ENCODE measurements at regions not wholly inside any gene's neighbourhood (a gene's known extent, or its start where the extent isn't known, plus 50 kb on each side); places are given as distances from the start of the nearest gene placed in this dataset.
"Not testable (repeated sequence)": the region's sequence is repeated elsewhere in the genome, so short reads cannot be mapped to it uniquely, and the experiment has no call there.

DNA sequence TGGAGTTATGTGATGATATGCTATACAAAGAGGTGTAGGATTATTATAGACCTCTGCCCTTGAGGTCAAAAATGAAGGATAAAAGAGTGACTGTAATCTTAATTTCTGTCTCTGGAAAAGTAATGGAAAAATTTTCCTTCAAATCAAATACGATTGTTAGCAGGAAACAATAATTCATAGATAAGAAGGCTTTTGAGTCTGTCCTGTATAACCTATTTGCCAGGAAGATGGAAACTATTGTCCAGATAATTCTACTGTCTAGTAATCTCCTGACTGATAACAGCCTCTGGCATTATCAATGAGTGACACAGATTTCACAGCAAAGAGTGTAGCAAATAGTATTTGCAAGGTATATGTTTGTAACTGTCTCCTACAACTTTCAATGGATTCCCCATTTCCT, 307.8 kb downstream of the MTX2 start:
- no peaks in the 10 kb centered on the region for H3K36me3 ChIP-seq (ENCODE audit: insufficient read depth)
- H3K27ac ChIP-seq (ENCODE audit: low read depth) = no peak overlapping the region
- no peak overlapping the region for H3K4me3 ChIP-seq (ENCODE audit: low read depth, low read length)
- H3K4me1 ChIP-seq (ENCODE audit: insufficient read depth) = no peaks in the 10 kb centered on the region
- WGBS = 61% methylated on average over 1 of the region's 1 CpG
- DNase-seq (ENCODE audit: extremely low spot score) = no peak

DNA sequence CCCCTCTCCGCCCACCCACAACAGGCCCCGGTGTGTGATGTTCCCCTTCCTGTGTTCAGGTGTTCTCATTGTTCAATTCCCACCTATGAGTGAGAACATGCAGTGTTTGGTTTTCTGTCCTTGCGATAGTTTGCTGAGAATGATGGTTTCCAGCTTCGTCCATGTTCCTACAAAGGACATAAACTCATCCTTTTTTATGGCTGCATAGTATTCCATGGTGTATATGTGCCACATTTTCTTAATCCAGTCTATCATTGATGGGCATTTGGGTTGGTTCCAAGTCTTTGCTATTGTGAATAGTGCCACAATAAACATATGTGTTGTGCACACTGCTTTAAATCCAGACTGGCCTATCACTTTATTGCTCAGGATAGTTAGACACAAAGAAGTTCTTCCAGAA, 309.1 kb downstream of the MTX2 start:
- H3K36me3 ChIP-seq (ENCODE audit: insufficient read depth); DNase-seq (ENCODE audit: extremely low spot score); H3K27ac ChIP-seq (ENCODE audit: low read depth); H3K4me3 ChIP-seq (ENCODE audit: low read depth, low read length); H3K4me1 ChIP-seq (ENCODE audit: insufficient read depth): not testable (repeated sequence)
- WGBS = 94% methylated on average over 4 of the region's 4 CpGs

DNA sequence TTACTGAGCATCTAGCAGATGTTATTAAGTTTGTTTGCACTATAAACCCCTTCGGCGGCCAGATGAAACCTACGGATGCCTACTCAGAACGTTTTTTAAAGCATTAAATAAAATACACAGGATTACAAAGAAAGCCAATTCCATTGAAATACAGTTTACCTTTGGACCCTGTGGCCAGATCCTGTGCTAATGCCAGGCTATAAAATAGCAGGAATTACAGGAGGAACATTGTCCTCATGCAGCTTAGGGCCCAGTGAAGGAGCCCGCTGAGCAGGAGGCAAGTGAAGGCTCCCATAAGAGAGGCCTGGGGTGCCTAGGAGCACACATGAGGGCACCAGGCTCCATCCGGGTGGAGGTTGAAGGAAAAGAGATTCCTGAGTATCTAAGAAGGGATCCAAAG, 310.4 kb downstream of the MTX2 start:
- WGBS = 87% methylated on average over 6 of the region's 6 CpGs
- H3K27ac ChIP-seq (ENCODE audit: low read depth) = no peak overlapping the region

DNA sequence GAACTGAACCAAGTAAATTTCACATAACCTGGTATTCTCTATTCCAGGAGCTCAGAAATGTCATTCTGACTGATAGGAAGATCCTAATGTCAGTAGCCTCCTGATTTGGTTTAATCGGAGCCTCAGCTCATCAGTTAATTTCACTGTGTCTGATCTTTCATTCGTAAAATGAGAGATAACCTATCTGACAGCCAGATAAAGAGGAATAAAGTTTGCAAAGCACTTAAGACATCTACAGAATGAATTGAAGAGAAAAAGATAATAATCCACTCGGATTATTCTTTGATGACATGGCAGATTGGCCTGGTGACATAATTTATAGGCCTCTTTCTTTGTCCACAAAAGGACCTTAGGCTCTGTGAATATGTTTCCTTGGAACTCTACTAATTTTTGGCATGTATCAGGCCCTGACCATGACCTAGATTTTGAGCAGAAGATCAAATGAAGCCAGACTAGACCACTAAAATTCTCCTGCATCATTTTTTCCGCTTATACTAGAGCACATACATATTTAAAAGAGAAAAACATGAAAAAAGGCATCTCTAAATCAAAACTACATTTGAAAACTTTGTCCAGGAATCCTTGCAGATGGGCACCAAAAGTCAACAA, 312.4 kb downstream of the MTX2 start:
- no peak overlapping the region for H3K4me3 ChIP-seq (ENCODE audit: low read depth, low read length)
- WGBS = 72% methylated on average over 4 of the region's 4 CpGs
- H3K36me3 ChIP-seq (ENCODE audit: insufficient read depth) = no peaks in the 10 kb centered on the region
- H3K4me1 ChIP-seq (ENCODE audit: insufficient read depth) = no peaks in the 10 kb centered on the region
- no peak for DNase-seq (ENCODE audit: extremely low spot score)
- no peak overlapping the region for H3K27ac ChIP-seq (ENCODE audit: low read depth)

More for the DNA sequence above, 310.4 kb downstream of the MTX2 start:
- DNase-seq (ENCODE audit: extremely low spot score) = no peak
- no peak overlapping the region for H3K4me3 ChIP-seq (ENCODE audit: low read depth, low read length)
- no peaks in the 10 kb centered on the region for H3K36me3 ChIP-seq (ENCODE audit: insufficient read depth)
- no peaks in the 10 kb centered on the region for H3K4me1 ChIP-seq (ENCODE audit: insufficient read depth)

DNA sequence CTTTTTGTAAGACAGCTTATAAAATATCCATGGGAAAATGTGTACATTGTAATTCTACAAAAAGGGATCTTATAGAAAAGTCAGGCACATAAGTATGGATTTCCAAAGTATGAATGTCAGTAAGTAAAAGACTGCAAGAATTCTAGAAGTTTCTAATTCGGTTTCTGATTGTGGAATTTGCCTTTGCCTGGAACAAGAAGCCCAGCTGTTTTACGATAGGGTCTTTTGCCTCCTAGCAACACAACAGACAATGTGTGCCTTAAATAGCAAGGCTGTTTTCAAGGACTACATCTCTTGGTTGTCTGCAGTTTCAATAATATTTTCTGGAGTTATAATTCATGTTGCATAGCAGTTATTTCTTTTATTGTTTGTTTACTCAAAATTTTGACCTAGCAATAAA, 312.9 kb downstream of the MTX2 start:
- no peaks in the 10 kb centered on the region for H3K4me1 ChIP-seq (ENCODE audit: insufficient read depth)
- no peak for DNase-seq (ENCODE audit: extremely low spot score)
- no peak overlapping the region for H3K4me3 ChIP-seq (ENCODE audit: low read depth, low read length)
- no peak overlapping the region for H3K27ac ChIP-seq (ENCODE audit: low read depth)
- WGBS = 58% methylated on average over 2 of the region's 2 CpGs
- H3K36me3 ChIP-seq (ENCODE audit: insufficient read depth) = no peaks in the 10 kb centered on the region

DNA sequence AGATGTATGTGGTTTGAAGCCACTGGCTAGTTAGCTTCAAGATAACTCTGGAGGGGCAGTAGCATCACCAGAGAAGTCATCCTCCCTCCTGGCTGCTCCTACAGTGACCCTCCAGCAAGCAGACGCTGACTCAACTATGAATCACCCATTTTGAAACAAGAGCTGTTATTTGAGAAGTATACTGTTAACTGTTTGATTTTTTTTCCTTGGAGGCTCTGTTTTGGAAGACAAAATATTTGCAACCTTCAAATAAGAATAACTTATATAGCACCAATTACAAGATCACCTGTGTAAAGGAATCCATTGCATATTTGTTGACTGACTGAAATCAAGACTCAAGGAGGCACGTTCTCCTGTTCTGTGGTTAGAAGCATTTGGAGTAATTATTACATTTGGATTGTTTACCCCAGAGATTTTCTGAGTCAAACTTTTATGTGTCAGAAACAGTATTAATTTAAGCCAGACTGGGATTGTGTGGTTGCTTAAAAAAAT, 313.8 kb downstream of the MTX2 start:
- no peak overlapping the region for H3K4me3 ChIP-seq (ENCODE audit: low read depth, low read length)
- no peak overlapping the region for H3K27ac ChIP-seq (ENCODE audit: low read depth)
- H3K36me3 ChIP-seq (ENCODE audit: insufficient read depth) = no peaks in the 10 kb centered on the region
- H3K4me1 ChIP-seq (ENCODE audit: insufficient read depth) = no peaks in the 10 kb centered on the region
- DNase-seq (ENCODE audit: extremely low spot score) = no peak
- 36% methylated on average over 2 of the region's 2 CpGs for WGBS

DNA sequence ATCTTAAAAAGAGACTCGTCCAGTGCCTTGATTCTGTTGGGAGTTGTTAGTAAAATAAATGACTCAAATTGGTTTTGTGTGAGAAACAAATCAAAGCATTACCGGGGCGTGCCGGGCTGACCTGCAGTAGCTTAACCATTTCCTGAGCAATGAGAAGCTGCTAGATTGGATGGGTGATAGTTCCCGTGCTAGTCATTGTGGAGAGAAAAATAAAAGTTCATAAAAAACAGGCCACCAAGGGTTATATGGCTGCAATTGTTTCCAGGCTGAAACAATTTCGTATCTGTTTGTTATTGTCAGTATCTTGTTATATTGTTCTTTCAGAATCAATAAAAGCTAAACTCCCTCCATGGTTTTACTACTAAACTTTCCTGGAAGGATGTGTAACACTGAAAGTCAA, 314.4 kb downstream of the MTX2 start:
- no peaks in the 10 kb centered on the region for H3K4me1 ChIP-seq (ENCODE audit: insufficient read depth)
- H3K27ac ChIP-seq (ENCODE audit: low read depth) = no peak overlapping the region
- no peak for DNase-seq (ENCODE audit: extremely low spot score)
- WGBS = 37% methylated on average over 6 of the region's 6 CpGs
- no peaks in the 10 kb centered on the region for H3K36me3 ChIP-seq (ENCODE audit: insufficient read depth)
- H3K4me3 ChIP-seq (ENCODE audit: low read depth, low read length) = no peak overlapping the region

DNA sequence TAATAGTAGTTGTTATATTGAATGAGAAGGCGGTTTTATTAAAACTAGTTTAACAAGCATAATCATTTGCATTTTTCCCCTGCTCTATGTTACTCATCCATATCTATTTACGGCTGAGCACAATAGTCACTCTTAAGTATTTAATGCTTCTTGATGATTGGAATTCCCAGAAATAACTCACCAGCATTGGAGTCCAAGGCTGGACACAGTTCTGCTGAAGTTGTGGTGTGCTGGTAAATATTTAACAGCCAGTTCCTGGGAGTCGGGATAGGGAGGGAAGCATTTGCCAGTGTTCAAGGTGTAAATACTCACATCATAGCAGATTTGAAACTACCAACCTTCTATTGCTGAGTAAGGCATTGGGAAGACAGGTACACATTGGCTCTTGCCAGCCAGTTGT, 315.1 kb downstream of the MTX2 start:
- no peak overlapping the region for H3K27ac ChIP-seq (ENCODE audit: low read depth)
- H3K4me1 ChIP-seq (ENCODE audit: insufficient read depth) = no peaks in the 10 kb centered on the region
- 81% methylated on average over 3 of the region's 3 CpGs for WGBS
- no peaks in the 10 kb centered on the region for H3K36me3 ChIP-seq (ENCODE audit: insufficient read depth)
- H3K4me3 ChIP-seq (ENCODE audit: low read depth, low read length) = no peak overlapping the region
- no peak for DNase-seq (ENCODE audit: extremely low spot score)

DNA sequence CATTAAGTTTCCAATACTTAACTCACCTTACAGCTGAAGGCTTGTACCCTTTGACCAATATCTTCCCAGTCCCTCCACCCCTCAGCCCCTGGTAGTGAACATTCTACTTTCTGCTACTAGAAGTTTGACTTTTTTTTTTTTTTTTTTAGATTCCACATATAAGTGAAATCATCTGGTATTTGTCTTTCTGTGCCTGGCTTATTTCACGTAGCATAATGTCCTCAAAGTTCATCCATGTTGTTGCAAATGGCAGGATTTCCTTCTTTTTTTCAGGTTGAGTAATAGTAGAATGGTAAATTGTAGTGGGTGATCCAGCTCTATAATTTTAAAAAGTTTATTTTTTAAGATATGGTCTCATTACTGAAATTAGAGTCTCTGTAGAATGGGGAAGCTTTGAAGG, 316.0 kb downstream of the MTX2 start:
- H3K27ac ChIP-seq (ENCODE audit: low read depth) = no peak overlapping the region
- no peak overlapping the region for H3K4me3 ChIP-seq (ENCODE audit: low read depth, low read length)
- DNase-seq (ENCODE audit: extremely low spot score) = no peak
- no peaks in the 10 kb centered on the region for H3K36me3 ChIP-seq (ENCODE audit: insufficient read depth)
- H3K4me1 ChIP-seq (ENCODE audit: insufficient read depth) = no peaks in the 10 kb centered on the region
- 86% methylated on average over 1 of the region's 1 CpG for WGBS

DNA sequence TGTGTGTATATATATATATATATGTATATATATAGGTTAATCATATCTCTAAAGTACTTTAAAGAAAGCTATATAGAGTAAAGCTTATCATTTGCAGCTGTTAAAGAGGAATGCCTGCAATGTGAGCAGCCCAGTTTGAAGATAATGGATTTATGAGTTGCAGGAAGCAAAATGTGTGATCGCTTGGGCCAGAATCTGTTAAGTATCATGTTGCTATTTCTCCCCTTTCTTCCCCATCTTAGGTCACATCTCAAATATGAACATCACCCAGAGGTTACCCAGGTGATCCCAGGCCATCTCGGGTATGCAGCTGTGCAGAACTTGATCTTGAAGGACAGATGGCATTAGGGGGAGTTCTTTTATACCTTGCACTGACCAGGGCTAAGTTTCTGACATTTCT, 316.5 kb downstream of the MTX2 start:
- H3K4me3 ChIP-seq (ENCODE audit: low read depth, low read length) = no peak overlapping the region
- H3K36me3 ChIP-seq (ENCODE audit: insufficient read depth) = no peaks in the 10 kb centered on the region
- no peak overlapping the region for H3K27ac ChIP-seq (ENCODE audit: low read depth)
- no peaks in the 10 kb centered on the region for H3K4me1 ChIP-seq (ENCODE audit: insufficient read depth)
- DNase-seq (ENCODE audit: extremely low spot score) = no peak
- WGBS = 80% methylated on average over 2 of the region's 2 CpGs

DNA sequence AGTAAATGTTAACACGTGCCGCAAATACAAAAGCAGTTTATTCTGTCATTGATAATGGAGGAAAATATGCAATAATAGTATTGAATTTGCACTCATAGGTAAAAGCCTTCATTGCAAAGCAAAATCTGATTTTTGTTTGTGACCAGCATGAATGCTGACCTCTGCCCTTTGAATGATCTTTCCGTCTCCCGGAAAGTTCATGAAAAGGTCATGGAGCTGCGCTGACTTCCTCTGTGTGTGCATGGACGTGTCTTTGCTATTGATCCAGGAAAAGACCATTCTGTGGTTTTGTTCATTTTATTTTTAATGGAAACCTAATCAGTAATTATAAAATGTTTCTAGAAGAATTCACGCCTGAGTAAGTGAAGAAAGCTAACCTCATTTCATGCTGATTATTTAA, 320.0 kb downstream of the MTX2 start:
- H3K4me3 ChIP-seq (ENCODE audit: low read depth, low read length) = no peak overlapping the region
- H3K4me1 ChIP-seq (ENCODE audit: insufficient read depth) = no peaks in the 10 kb centered on the region
- no peak overlapping the region for H3K27ac ChIP-seq (ENCODE audit: low read depth)
- no peaks in the 10 kb centered on the region for H3K36me3 ChIP-seq (ENCODE audit: insufficient read depth)
- DNase-seq (ENCODE audit: extremely low spot score) = no peak
- 77% methylated on average over 7 of the region's 7 CpGs for WGBS

DNA sequence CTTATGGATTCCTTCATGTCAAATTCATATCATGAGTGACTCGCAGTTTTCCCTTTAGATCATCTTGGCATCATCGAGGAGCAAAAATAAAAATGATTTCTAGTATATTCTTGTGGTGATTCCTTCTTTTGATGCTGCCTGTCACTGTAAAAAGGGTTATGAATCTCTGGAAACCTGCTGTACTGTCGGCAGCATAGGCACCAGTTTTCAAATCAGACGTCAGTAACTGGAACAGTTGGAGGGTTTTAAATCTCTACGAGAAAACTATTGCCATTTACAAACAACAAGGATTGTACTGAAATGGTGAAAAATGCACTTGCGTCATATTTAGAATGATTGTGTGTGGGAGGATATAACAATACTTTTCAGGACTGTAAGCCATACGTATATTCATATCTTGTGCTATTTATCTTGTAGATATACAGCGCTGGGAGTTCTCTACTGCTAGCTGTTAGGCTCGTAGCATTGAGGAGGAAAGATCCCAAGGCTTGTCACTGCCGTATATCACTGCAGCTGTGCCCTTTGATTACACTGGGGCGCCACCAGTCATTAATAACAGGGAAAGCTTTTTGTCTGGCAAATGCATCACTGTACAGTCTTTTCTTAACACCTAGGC, 320.7 kb downstream of the MTX2 start:
- Histone ChIP-seq H3K36me3 (ENCODE audit: insufficient read depth) (no peaks in the 10 kb centered on the region), H3K27ac (ENCODE audit: low read depth) (no peak overlapping the region), H3K4me1 (ENCODE audit: insufficient read depth) (no peaks in the 10 kb centered on the region), H3K4me3 (ENCODE audit: low read depth, low read length) (no peak overlapping the region)
- no peak for DNase-seq (ENCODE audit: extremely low spot score)
- 63% methylated on average over 11 of the region's 11 CpGs for WGBS

DNA sequence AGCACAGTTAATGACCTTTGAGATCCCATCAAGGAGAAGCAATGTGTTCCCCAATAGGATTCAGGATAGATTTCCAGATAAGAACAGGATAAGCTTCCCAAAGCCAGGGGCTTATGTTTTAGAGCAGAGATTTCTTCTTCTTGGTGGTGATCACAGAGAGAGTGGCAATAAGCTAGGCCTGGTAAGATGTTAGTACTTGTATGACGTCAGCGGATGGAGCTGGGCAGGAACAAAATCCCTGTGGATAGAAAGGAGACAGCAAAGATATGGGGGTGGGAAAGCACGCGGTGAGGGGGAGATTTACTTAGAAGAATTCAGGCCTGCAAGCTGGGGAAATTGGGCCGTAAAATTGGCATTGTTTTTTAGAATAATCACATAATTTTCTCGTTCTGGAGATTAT, 323.0 kb downstream of the MTX2 start:
- 87% methylated on average over 6 of the region's 6 CpGs for WGBS
- no peak overlapping the region for H3K27ac ChIP-seq (ENCODE audit: low read depth)
- no peaks in the 10 kb centered on the region for H3K36me3 ChIP-seq (ENCODE audit: insufficient read depth)
- H3K4me1 ChIP-seq (ENCODE audit: insufficient read depth) = no peaks in the 10 kb centered on the region
- DNase-seq (ENCODE audit: extremely low spot score) = no peak
- H3K4me3 ChIP-seq (ENCODE audit: low read depth, low read length) = no peak overlapping the region

DNA sequence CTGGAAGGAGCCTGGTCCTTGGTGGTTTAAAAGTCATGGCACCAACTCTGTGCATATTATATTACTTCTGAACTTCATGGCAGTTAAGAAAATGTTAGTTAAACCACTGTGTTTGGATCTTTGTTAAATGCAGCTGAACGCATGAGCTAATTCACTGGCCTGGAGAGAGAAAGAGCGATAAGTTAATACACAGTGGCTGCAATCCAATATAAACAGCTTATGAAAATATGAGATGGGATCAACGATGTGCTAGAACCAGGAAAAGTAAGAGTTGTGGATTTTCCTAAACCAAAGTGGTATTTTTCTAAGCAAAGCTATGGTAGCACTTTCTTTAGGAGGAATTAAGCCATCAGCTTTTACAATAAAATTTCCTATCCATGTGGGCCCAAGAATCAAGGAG, 326.7 kb downstream of the MTX2 start:
- no peaks in the 10 kb centered on the region for H3K4me1 ChIP-seq (ENCODE audit: insufficient read depth)
- no peak overlapping the region for H3K27ac ChIP-seq (ENCODE audit: low read depth)
- no peak overlapping the region for H3K4me3 ChIP-seq (ENCODE audit: low read depth, low read length)
- DNase-seq (ENCODE audit: extremely low spot score) = no peak
- H3K36me3 ChIP-seq (ENCODE audit: insufficient read depth) = no peaks in the 10 kb centered on the region
- WGBS = 20% methylated on average over 3 of the region's 3 CpGs

DNA sequence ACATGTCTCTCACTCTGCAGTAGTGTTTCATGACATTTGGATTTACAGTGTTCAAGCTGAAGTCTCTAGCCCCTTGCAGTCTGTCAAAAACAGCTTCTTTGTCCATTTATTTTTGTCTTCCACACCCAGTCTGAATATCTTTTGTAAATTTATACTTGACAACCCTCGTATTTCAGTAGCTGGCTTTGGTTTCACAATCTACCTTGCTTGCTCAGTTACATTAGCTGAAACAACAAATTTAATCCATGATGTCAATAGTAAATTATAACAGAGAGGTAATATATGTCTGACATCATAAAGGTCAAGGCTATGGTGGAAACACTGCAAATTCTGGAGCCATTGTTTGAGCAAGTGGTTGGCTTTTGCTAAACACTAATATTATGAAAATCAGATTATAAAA, 328.7 kb downstream of the MTX2 start:
- no peaks in the 10 kb centered on the region for H3K4me1 ChIP-seq (ENCODE audit: insufficient read depth)
- no peak overlapping the region for H3K27ac ChIP-seq (ENCODE audit: low read depth)
- H3K4me3 ChIP-seq (ENCODE audit: low read depth, low read length) = no peak overlapping the region
- no peaks in the 10 kb centered on the region for H3K36me3 ChIP-seq (ENCODE audit: insufficient read depth)
- DNase-seq (ENCODE audit: extremely low spot score) = no peak
- WGBS = 80% methylated on average over 1 of the region's 1 CpG

Data from urinary bladder (tissue), 3 donors.